ENCODE measurements at regions not wholly inside any gene's neighbourhood (a gene's known extent, or its start where the extent isn't known, plus 50 kb on each side); places are given as distances from the start of the nearest gene placed in this dataset.

- no peak for DNase-seq (ENCODE audit: low spot score)
Measured at GRCh38 chr18:45430041-45430440, 185.2 kb upstream of the SLC14A2 start.

GRCh38 chr18:45435810-45436209, 179.5 kb upstream of the SLC14A2 start:
- no peak for DNase-seq (ENCODE audit: low spot score)

DNA sequence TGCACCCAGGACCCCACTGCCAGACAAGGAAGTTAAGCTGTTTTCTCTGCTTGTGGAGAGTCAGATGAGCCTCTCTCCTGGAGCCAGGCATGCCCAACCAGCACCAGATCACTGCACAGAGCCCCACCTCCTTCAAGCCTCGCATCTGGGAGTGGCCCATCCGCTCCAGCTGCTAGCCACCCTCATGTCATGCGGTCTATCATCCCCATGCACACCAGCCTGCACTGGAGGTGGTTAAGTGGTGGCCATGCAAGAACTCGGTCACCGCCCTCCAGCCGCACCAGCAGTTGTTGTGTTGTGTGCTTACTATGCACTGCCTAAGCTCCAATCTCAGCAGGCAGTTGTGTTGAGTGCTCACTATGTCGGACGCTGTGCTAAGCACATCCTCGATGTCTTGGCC, 177.9 kb upstream of the SLC14A2 start:
- DNase-seq (ENCODE audit: low spot score) = no peak

GRCh38 chr18:45439851-45440645, 175.2 kb upstream of the SLC14A2 start:
- DNase-seq (ENCODE audit: low spot score) = no peak

DNA sequence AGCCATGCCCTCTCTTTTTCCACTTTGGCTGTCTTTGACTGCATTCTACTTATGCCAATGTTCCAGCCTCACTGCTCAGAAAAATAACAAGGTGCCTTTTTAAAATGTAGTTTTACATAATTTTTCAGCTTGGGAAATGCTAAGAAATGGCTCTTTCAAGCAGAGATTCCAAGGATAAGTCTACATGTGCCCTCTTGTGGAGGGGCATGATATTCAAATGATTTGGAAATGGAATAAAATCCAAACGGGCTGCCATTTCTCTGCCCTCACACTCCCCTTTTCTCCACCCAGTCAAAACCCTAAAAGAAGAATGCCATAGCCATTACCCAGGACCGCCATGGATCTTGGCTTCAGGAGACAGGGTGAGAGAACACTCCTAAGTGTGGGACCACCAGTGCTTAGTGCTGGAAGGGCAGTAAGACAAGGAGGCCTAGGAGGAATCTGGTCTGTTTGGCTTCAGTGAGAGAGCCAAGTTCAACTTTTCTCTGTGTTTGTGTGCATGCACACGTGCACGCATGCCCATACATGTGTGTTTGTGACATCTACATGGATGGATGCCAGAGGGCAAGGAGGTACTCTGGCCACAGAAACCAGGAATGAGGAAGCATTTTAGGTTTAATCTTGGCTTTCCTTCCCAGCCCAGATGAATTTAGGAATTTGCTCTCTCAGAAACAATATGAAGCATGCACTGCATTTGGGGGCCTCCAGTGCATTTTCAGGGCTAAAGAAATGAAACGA, 174.0 kb upstream of the SLC14A2 start:
- DNase-seq (ENCODE audit: low spot score) = peak; percentile 54

DNA sequence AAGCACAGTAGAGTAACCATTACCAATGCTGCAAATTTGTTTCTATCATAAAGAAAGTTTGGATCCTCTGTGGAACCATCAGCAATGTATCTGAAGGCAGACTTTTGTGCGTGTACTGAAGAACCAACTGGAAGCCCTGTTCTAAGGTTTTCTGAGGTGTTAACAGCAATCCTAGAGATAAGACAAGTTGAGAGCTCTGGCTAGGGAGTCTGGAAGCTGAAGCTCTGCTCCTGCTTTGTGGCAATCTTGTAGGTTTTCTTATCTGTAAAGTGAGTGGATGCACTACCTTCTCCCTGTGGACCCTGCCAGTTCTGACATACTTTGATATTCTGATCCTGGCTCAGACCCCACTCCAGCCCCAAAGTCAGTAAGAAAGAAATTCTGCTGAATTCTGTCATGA, 171.2 kb upstream of the SLC14A2 start:
- DNase-seq (ENCODE audit: low spot score) = no peak

DNA sequence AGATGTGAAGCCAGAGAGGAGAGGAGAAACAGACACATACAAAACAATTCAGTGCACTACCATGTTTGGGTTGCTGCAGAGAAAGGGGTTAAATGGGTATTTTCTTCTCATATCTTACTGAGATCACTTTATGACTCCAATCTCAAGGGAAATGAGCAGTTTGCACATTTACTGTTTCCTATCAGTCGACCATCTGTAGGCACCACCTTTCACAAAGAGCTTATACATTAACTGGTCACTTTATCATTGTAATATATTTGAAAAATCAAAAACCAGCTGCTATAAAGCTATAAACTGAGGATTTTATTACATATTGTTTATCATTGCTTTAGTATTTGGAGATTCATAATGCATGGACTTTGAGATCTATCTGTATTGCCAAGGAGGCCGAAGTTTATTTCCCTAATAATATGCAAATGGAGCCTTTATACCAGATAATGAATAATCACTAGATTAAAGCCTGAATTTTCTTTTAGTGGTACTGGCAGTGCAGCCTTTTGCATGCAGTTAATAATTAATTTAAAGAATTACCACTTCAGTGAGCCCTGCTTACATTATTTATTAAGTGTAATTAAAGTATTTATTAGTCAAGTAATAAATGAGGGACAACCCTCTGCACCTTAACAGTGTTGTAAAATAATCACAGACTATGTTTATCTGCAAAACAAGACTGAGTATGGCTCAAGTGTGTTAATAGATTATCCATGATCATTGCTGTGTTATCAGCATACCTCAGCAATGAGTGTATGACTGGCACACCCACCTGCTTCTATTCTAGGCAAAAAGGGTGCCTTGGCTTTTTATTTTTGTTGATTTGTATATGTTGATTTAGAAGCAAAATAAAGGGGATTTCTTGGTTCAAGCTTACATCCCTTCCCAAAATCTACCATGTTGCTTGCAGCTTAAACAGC, 167.7 kb upstream of the SLC14A2 start:
- DNase-seq (ENCODE audit: low spot score) = no peak

- DNase-seq (ENCODE audit: low spot score) = no peak
Measured at GRCh38 chr18:45448871-45449270, 166.4 kb upstream of the SLC14A2 start.

- DNase-seq (ENCODE audit: low spot score) = peak; percentile 68
Measured at GRCh38 chr18:45449418-45450227, 165.7 kb upstream of the SLC14A2 start.

DNA sequence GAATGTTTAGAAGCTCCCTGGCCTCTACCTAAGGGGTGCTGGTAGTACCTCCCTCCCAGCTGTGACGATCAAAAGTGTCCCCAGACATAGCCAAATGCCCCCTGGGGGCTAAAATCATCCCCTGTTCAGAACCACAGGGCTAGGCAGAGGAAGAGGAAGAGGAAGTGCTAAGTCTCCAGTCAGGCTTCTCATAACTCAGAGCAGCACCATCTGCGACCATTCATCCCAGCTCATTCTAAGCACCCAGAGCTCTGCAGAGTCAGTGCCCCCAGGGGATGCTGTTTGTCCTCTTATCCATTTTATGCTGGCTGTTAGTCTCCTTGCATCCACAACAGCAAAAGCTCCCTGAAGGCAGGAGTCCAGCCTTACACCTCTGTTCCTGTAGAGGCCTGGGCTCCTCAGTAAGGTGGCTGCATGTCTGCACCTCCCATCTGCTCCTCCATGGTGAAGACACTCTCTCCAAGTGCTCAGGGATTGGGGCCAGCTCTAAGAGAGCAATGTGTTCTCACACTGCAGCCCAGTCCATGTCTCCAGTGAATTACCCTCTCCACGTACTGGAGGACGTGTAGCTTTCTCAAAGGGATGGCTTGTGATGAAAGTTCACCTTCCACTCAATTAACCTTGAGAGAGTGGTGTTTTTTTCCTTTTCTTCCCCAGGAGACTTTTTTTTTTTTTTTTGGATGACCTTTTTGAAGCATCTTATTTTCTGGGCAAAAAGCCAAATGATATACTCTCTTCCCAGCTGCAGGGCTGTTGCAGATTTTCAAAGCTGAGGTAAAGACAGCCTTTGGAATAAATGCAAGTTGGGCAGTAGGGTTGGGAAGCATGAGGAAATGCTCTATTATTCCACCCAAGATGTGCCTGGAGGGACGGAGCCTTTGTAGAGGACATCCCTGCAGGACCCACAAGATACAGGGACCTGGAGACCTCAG, 158.9 kb upstream of the SLC14A2 start:
- DNase-seq (ENCODE audit: low spot score) = no peak

DNA sequence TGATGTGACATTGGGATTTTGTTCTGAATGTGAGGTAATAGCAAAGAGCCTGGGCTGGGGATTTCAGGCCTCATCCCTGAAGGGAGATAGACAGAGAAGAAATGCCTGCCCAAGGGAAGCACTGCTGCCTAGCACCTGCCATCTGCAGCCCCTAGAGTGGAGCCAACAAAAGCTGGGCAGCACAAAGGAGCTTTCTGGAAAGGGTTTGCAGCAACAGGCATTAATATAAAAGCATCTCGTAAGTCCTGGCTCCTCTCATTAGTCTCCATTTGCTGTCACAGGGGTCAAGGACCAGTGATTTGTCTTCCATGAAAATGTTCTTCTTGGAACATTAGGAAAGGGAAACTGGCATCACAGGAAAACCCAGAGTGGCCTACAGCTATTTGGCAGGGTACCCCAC, 157.2 kb upstream of the SLC14A2 start:
- no peak for DNase-seq (ENCODE audit: low spot score)

GRCh38 chr18:45462179-45462578, 153.1 kb upstream of the SLC14A2 start:
- DNase-seq (ENCODE audit: low spot score) = no peak

DNA sequence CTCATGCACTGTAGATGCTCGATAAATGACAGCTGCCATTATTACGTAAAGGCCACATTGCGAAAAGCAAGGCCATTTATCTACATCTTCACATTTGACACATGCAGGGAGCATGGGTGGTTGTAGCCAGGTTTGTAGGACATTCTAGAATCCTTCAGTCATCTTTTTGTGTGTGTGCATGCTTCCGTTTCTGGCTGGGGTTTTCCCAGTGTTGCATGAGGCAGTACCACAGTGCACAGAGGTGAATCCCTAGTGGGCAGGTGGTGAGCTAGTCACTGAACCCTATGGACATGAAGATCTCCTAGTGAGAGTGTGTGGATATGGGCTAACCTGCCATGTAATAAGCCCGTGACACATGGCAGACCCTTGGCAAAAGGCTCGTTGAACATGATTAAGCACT, 151.8 kb upstream of the SLC14A2 start:
- no peak for DNase-seq (ENCODE audit: low spot score)

DNA sequence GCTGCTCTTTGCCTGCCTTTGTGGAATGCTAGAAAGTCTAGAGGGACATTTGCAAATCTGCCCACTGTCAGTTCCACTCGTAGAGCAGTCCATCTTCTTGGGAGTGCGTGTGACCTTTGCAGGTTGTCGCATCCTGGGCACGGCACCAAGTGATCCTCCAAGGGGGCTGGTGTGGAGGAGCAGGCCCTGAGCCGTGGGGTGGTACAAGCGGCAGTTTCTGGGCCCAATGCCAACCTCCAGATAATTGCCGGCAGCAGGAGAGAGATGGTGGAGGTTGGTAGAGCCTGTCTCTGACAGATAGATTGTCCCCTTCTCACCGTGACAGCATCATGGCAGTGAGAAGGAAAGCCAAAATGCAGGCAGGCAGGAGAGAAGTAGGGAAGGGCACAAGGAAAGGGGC, 150.7 kb upstream of the SLC14A2 start:
- no peak for DNase-seq (ENCODE audit: low spot score)

DNA sequence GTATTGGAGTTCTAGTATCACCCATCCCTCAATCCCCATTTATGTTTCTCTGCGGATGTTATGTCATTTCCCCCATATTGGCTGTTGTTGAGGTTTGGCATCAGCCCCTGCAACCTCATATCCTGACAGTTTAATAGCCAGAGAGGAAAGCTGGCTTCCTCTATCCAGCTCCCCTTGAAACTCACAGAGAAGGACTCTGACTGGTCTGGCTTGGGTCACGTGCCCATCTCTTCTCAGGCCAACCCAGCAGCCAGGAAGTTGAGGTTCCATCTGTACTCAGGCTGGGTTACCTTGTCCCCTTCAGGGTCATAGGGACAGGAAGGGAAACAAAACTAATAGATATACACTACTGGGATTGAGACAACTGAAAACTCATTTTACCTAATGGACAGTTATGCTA, 148.0 kb upstream of the SLC14A2 start:
- no peak for DNase-seq (ENCODE audit: low spot score)

GRCh38 chr18:45467945-45468344, 147.3 kb upstream of the SLC14A2 start:
- DNase-seq (ENCODE audit: low spot score) = no peak

GRCh38 chr18:45478889-45479288, 136.4 kb upstream of the SLC14A2 start:
- DNase-seq (ENCODE audit: low spot score) = no peak

DNA sequence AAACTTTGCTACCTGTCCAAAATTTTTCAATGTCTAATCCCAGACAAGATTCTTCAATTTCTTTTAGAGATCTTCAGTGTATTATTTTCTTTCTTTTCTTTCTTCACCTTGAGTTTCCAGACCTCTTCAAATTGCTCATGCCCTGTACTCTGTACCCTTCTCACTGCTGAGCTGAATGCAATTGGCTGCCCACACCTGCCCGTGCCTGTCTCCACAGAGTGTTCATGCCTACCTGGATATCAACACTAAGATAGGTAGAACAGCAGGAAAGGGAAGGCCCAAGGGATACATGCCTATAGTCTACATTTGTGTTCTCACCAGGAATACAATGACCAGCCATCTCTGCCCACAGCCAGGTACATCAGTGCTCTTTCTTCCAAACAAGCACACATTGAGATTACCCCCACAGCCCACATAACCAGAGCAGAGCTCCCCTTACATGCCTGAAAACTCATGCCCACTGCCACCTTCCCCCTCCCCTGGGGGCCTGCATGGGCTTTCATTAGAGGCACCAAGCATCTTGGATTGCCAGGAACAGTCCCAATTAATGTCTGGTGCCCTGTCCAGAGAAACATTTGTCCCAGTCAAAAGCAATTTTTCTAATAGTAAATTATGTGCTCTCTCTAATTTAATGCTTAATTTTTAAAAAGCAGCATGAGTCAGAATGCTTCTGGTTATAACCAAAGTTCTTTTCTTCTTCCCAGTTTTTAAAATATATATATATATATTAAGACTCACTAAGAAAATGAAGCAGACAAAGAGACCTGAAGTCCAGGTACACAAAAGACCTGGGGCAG, 134.9 kb upstream of the SLC14A2 start:
- DNase-seq (ENCODE audit: low spot score) = no peak

DNA sequence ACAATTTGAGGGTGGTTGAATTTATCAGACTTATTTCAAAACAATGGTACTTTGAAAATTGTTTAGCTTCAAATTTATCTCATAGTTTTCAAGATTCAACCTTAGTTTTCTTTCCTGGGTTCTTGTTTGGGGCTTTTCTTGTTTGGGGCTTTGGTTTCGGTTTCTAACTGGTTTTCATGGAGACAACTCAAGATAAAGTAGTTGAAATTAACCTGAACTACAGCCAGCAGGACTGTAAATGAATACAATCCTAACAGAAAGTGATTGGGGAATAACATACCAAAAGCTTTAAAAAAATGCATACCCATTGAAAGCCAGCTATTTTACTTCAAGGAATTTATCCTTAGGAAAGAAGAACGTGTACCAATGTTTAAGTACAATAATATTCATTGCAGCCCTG, 133.5 kb upstream of the SLC14A2 start:
- no peak for DNase-seq (ENCODE audit: low spot score)

DNA sequence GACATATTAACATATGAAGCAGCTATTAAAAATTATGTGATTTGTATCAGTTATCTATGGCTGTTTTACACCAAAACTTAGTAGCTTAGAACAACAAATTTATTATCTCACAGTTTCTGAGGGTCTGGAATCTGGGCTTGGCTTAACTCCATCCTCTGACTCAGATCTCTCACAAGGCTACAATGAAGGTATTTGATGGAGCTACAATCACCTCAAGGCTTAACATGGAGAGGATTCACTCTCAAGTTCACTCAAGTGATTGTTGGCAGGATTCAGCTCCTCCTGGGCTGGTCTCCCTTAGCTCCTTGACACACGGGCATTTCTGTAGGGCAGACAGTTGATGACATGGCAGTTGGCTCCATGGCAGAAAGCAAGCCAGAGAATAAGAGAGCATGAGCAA, 133.0 kb upstream of the SLC14A2 start:
- no peak for DNase-seq (ENCODE audit: low spot score)
